ENCODE measurements at regions not wholly inside any gene's neighbourhood (a gene's known extent, or its start where the extent isn't known, plus 50 kb on each side); places are given as distances from the start of the nearest gene placed in this dataset.

DNA sequence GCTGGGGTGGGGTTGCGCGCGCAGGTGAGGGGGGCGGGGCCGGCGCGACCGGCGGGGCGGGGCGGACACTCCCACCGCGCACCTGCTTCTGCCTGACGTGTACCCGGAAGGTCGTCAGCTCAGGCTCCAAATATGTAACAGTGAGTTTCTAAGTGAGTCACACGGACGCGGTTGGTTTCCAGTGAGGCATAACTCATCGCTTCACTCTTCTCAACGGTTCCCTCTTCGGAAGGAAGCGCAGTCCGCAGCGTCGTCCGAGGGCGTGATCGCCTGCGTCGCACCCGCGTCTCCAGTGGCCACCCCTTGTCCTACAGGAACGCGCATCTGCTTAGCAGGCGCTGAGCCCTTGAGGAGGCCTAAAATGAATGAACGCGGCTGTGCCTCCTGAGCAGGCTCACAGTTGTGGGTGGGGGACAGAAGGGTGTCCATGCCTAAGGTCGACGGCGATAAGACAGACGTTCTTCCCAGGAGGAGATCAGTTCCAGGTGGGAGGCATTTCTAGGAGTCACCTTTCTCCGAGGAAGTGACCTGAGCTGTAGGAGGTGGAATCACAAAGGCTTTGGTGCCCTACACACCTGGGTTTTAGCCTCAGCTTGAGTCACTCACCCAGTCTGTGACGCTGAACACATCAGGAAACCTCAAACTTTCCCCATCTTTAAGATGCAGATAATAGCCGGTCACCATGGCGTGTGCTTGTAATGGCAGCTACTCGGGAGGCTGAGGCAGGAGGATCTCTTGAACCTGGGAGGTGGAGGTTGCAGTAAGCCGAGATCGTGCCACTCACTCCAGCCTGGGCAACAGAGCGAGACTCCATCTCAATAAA is 50.9 kb upstream of the EZR start:
- Mint-ChIP-seq H3K4me1 (ENCODE audit: low read depth) (peaks cover 27% of the 10 kb centered on the region), H3K9me3 (no peaks in the 10 kb centered on the region), H3K27me3 (ENCODE audit: low read depth) (peaks cover 3% of the 10 kb centered on the region), H3K27ac (peak overlapping the region; percentile 97), H3K4me3 (peak overlapping the region; percentile 92), H3K36me3 (ENCODE audit: low read depth) (no peaks in the 10 kb centered on the region)
- DNase-seq (ENCODE audit: low spot score), result peak; percentile 95

- peaks cover 27% of the 10 kb centered on the region for H3K4me1 Mint-ChIP-seq (ENCODE audit: low read depth)
- no peaks in the 10 kb centered on the region for H3K36me3 Mint-ChIP-seq (ENCODE audit: low read depth)
- no peak for DNase-seq (ENCODE audit: low spot score)
- H3K4me3 Mint-ChIP-seq, result peak overlapping the region; percentile 92
- H3K27ac Mint-ChIP-seq, result peak overlapping the region; percentile 97
- H3K9me3 Mint-ChIP-seq, result no peaks in the 10 kb centered on the region
- peaks cover 3% of the 10 kb centered on the region for H3K27me3 Mint-ChIP-seq (ENCODE audit: low read depth)
These were observed 50.0 kb upstream of the EZR start for GRCh38 chr6:158868890-158869825.
